Ishikawa (cell line): ENCODE measurements at regions not wholly inside any gene's neighbourhood (a gene's known extent, or its start where the extent isn't known, plus 50 kb on each side); places are given as distances from the start of the nearest gene placed in this dataset.

ENCODE experiments used
- CEBPB ChIP-seq: IDR thresholded peaks from 2 replicates; pipeline ENCODE4 v1.6.1; 2012
- CREB1 ChIP-seq: IDR thresholded peaks from 2 replicates; pipeline ENCODE4 v1.6.1; 2012; ENCODE audit warnings: low read depth
- EGR1 ChIP-seq: IDR thresholded peaks from 2 replicates; pipeline ENCODE4 v1.6.1; 2012
- EP300 ChIP-seq: IDR thresholded peaks from 2 replicates; pipeline ENCODE4 v1.6.1; 2012; ENCODE audit warnings: borderline replicate concordance
- FOXM1 ChIP-seq: IDR thresholded peaks from 2 replicates; pipeline ENCODE4 v1.6.1; 2012; ENCODE audit warnings: low read depth, borderline replicate concordance
- MAX ChIP-seq: IDR thresholded peaks from 2 replicates; pipeline ENCODE4 v1.6.1; 2012
- NFIC ChIP-seq: IDR thresholded peaks from 2 replicates; pipeline ENCODE4 v1.6.1; 2012
- RAD21 ChIP-seq: IDR thresholded peaks from 2 replicates; pipeline ENCODE4 v1.6.1; 2012; ENCODE audit warnings: low read depth
- REST ChIP-seq: IDR thresholded peaks from 2 replicates; pipeline ENCODE4 v1.6.1; 2012; ENCODE audit warnings: low read depth, mild to moderate bottlenecking
- TAF1 ChIP-seq: IDR thresholded peaks from 2 replicates; pipeline ENCODE4 v1.6.1; 2012; ENCODE audit warnings: low read depth, mild to moderate bottlenecking
- TCF12 ChIP-seq: IDR thresholded peaks from 2 replicates; pipeline ENCODE4 v1.6.1; 2012; ENCODE audit warnings: low read depth
- TEAD4 ChIP-seq: IDR thresholded peaks from 2 replicates; pipeline ENCODE4 v1.6.1; 2012
- USF1 ChIP-seq: IDR thresholded peaks from 2 replicates; pipeline ENCODE4 v1.6.1; 2012
- YY1 ChIP-seq: IDR thresholded peaks from 2 replicates; pipeline ENCODE4 v1.6.1; 2012; ENCODE audit warnings: low read depth
- ZBTB7A ChIP-seq: IDR thresholded peaks from 2 replicates; pipeline ENCODE4 v1.6.1; 2012; ENCODE audit warnings: low read depth

DNA sequence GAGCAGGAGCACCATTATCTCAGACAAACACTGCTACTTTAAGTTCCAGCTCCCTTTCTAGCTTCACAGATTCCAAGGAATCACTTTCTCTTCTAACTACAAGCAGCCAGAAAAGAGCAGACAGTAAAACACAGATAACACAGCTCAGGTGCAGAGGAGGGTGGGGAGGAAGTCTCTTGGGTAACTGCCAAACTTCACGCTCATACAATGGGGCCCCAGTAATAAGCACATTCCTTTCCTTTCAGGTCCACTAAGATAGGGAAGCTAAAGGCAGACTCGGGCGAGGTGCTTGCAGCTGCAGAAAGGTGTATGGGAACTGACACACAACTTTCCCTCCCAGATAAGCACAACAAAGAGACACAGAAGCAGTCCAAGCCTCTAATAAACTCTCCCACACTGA is 69.2 kb upstream of the OR9G4 start:
- TF ChIP-seq CREB1 = no peak

DNA sequence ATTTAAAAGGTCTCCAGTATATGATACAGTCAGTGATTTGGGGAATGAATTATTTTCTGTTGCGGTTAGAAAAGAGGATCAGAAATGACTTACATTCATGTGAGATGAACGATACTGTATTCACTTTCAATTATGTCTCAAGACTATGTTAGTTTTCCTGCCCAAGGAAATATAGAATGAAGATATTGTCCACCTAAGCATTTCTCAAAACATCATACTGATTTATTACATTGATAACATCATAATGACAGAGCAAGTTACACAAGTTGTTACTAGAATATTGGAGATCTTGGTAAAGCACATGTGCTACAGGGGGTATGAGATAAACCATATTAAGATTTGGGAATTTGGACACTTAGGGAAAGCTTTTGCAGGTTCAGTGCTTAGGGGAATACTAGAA is 67.8 kb upstream of the OR9G4 start:
- TF ChIP-seq TCF12 (no peak), TEAD4 (no peak), EP300 (no peak), CREB1 (no peak), CEBPB (no peak), EGR1 (no peak), FOXM1 (no peak)

- TF ChIP-seq ZBTB7A (no peak), YY1 (no peak), CEBPB (no peak), RAD21 (no peak), FOXM1 (no peak), MAX (no peak), TCF12 (no peak), TAF1 (no peak), REST (no peak), USF1 (no peak), EGR1 (no peak), CREB1 (no peak), EP300 (no peak), NFIC (no peak)
Observed at GRCh38 chr11:56808326-56808725, 59.8 kb upstream of the OR9G4 start.

DNA sequence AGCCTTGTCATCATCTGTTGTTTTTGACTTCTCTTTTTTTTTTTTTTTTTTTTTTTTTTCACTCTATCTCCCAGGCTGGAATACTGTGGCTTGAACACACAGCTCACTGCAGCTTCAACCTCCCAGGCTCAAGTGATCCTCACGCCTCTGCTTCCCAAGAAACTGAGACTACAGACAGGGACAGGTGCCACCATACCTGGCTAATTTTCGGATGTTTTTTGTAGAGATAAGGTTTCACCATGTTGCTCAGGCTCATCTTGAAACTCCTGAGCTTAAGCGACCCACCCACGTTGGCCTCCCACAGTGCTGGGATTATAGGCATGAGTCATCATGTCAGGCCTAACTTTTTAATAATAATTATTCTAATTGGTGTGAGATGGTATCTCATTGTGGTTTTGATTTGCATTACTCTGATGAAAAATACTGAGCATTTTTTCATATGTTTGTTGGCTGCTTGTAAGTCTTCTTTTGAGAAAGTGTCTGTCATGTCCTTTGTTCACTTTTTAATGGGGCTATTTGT is 51.3 kb upstream of the OR9G4 start:
- TF ChIP-seq NFIC = no peak
- no peak for TF ChIP-seq REST
- TF ChIP-seq EGR1 = no peak
- TF ChIP-seq TCF12 = no peak
- no peak for TF ChIP-seq FOXM1
- TF ChIP-seq CEBPB = no peak
- no peak for TF ChIP-seq EP300
- TF ChIP-seq YY1 = no peak
- no peak for TF ChIP-seq TEAD4
- no peak for TF ChIP-seq MAX
- TF ChIP-seq ZBTB7A = no peak
- TF ChIP-seq USF1 = no peak
- TF ChIP-seq RAD21 = no peak
- TF ChIP-seq CREB1 = no peak
- TF ChIP-seq TAF1 = no peak
